HG03565 (cell line): ENCODE measurements at regions not wholly inside any gene's neighbourhood (a gene's known extent, or its start where the extent isn't known, plus 50 kb on each side); places are given as distances from the start of the nearest gene placed in this dataset.
A peak's percentile ranks its signal among the peaks of the same experiment; 100 is the strongest.

Experiments
- ATAC-seq: cut with Tn5 transposase; IDR thresholded peaks from one replicate; pipeline ENCODE4 v1.9.1; 2021; ENCODE audit warnings: mild to moderate bottlenecking, moderate library complexity; ENCODE audit not compliant: unreplicated experiment

DNA sequence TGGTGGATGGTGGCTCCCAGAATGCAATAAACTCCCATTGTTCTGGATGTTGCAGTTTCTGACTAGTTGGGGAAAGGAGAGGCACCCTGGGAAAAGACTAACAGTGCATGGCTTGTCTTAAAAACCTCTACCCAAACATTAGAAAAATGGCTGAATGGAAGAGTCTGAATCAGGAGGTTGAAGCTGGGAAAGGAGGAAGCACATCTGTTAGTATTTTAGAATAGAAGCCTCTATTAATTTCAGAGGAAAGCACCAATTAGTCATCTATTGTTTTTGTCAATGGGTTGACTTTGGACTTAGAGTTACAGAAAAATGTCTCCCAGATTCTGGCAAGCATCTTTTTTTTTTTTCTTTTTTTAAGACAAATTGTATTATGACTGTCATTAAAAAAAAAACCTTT, 56.1 kb upstream of the ELMO1 start:
- ATAC-seq: no peak

DNA sequence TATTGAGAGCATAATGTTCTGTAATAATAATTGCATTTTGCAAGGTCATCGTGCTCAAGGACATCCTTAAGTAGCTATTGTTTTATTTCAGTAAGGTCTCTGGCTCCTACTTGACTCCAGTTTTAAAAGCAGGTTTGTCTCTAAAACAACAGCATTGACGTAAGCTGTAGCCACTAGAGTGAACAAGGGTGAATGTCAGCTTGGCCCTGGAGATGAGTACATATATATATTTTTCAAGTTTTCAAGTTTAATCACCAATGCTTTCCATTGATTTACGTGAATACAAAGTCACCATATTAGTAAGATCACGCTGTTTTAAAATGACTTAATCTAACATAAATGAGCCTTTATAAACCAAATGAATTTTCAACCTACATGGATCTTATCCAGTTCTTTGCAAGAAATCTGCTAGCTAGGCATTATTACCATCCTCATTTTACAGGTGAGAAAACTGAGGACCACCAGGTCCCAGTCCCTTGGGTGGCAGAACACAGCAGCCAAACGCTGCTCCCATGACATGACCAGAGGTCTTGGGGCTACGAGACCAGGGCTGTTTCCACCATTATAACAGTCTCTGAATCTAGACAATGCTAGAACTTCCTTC, 57.2 kb upstream of the ELMO1 start:
- no peak for ATAC-seq

DNA sequence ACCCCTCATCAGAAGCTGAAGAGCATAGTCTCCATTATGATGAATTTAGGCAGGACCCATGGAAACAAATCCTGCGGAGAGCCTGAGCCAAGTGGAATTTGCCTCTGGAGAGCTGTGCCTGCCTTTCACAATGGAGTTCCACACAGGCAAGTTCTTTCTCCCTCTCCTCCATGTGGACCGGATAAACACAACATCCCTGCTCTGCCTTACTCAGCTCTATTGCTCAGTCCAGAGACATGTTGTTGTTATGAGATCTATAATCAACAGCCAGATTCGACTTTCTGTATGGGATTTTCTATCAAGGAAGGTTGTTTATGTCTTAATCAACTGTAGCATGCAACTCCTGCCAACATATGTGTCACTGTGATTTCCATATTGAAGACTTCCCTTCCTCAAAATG, 59.5 kb upstream of the ELMO1 start:
- ATAC-seq: no peak

- ATAC-seq: no peak
Measured at GRCh38 chr7:37510043-37510634, 61.5 kb upstream of the ELMO1 start.

- ATAC-seq: no peak
Measured at GRCh38 chr7:37511915-37512314, 63.3 kb upstream of the ELMO1 start.

- ATAC-seq: no peak
Measured at GRCh38 chr7:37514497-37514896, 65.8 kb upstream of the ELMO1 start.

GRCh38 chr7:37516664-37517063, 68.0 kb upstream of the ELMO1 start:
- ATAC-seq: no peak

GRCh38 chr7:37518266-37518665, 69.6 kb upstream of the ELMO1 start:
- no peak for ATAC-seq

DNA sequence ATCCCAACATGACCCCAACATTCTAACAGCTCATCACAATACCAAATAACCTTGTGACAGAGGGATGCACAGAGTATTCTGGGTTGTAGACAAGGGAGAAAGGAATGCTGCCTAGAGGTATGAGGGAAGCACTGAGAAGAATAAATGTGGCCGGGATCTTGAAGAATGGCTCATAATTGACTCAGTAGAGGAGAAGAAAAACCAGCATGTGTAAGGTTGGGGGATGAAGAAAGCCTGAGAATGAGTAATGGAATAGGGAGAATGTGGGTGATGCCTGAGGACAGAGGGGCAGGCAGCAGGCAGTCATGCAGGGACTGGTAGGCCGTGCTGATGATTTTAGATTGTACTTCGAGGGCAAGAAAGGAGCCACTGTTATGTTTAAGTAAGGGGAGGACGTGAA, 75.4 kb upstream of the ELMO1 start:
- ATAC-seq: no peak

DNA sequence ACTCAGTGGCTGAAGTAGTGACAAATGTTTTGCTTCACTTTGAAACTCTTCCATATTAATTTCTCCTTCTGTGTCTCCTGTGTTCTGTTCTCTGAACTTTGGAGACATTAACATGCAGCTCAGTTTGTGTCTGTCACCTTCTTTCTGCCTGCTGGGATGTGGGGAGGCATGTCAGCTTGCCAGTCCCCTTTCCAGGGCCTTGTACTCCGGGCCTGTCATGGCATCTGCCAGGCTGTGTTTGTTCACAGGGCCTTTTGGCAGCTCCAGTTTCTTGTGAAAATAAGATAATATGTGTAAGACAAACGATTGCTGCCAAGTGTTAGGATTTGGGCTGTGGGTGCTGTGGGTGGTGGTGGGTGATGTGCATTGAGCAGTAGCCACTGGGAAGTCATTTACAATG, 76.1 kb upstream of the ELMO1 start:
- ATAC-seq: no peak

DNA sequence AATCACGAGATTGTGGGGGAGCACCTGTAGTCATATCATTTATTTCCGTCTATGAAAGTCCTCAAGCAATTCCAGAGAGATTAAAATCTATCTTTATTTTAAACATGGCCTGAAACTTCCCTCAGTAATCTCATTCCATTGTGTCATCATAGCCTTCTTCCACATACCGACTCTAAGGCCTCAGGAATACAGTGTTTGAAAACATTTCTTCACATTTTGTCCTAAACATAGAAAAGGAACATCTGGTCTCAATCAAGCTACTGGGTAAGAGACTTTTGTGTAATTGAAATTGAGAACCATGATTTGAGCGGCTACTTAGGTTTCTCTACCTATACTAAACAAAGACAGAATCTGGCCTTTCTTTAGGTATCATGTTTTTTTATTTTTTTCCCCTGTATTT, 78.0 kb upstream of the ELMO1 start:
- ATAC-seq: no peak

DNA sequence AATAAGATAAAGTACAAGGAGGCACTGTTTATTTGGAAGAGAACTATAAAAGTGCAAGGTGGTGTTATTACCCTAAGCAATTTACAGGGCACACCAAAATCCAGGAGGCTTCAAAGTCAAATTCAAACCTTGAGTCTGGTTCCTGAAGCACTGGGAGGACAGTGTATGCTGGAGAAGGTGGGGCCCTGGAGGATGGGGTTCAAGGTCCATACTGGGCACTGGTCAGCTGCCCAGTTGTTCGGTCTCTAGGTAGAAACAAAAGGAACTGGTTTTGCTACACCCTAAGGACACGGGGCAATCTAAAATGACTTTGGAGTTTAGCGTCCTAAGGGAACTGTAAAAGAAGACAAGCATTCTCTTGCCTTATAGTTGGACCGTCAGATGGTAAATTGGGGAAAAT, 78.4 kb upstream of the ELMO1 start:
- ATAC-seq: no peak

DNA sequence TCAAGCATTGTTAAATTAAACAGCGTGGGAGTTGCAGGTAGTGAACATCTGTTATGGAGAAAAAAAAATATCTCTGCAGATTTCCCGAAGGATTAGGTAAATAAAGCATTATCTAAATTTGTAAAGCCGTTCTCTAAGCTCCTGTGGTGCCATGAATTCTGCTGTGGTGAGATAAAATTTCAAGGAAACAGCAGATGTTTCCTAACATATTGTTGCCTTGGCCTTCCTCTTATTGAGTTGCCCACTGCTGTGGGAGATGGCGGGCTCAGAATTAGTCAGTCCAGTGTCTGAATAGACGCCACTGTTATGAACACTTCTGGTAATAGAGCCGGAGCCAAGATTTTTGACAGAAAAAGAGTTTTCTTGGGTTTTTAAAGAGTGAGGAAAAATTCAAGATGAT, 82.6 kb upstream of the ELMO1 start:
- no peak for ATAC-seq

GRCh38 chr7:37532636-37533035, 84.0 kb upstream of the ELMO1 start:
- ATAC-seq: no peak

DNA sequence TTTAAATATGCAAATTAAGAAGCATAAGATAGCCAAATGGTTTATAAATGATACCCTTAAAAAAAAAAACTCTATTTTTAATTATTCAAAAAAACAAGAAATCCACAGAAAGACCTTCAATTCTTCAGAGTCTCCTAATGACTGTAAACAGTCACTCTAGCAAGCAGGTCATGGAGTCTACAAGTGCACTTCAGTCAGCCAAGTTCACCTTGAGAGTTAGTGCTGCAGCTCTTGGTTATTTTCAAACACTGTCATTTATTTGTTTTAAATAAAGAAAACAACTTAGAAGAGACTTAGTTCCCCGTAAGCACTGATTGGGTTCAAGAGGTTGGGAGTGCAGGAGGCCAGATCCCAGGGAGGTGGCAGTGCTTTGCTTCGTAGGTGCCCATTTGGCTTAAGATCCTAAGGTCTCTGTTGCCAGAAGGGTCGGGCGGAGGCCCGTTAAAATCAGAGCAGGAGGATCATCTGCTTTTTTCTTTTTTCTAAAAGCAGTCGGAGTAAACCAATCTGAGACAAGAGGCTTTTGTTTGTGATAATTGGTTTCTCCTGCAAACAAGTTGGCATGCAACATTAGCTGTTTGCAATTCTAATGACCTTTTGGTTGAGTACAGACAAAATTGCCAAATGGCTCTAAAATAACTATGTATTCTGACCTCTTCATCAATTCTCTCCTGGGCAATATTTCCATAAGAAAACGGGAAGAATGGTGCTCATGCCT, 86.4 kb upstream of the ELMO1 start:
- no peak for ATAC-seq

DNA sequence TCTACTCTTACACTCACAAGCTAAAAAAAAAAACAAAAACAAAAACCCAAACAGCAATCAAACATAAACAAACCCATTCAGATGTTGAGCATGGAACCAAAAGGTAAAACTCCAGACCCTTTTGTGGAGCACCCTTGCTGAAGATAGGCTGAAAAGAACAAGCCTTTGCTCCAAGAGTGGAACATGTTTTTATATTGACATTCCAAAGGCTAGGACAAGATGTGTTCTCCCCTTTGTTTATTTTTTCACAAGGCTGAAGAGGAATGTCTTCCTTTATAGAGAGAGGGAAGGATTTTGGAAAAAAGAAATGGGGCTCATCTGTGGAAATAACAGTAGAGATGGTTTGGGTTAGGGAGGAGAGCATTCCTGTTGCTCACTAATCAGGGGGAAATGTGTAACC, 87.2 kb upstream of the ELMO1 start:
- ATAC-seq: no peak

GRCh38 chr7:37536706-37537105, 88.0 kb upstream of the ELMO1 start:
- ATAC-seq: no peak

DNA sequence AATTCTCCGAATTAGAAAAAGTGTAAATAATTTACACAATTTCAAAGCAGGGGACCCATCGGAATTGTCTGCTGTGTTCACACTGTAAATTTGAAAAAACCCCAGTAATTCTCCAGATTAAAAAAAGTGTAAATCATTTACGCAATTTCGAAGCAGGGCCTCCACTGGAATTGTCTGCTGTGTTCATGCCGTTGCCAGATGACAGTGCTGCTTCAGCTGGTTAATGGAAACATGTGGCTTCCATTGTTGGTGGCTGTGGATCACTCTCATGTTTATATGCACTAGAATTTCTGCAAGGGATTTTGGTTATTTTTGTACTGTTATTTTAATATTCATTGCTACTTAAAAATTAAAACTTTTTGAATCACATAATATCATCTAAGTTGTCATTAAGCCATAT, 88.8 kb upstream of the ELMO1 start:
- no peak for ATAC-seq

DNA sequence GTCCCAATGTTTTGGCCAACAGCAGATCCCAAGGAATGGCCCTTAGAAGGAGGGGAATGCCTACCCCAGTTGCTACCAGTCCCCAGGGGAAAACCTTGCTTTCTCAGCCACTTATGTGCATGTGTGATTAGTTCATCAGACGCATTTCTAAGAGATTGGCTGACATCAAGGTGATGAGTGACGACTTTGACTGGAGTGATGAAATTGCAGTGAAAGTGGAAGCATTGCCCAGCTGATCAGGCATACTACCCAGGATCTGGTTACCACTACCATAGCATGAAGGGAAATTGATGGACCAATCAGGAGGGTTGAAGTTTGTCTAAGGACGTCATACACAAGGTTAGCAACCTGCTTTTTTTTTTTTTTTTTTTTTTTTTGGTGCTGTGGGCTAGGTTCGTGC, 90.3 kb upstream of the ELMO1 start:
- ATAC-seq: no peak

GRCh38 chr7:37540917-37541316, 92.3 kb upstream of the ELMO1 start:
- no peak for ATAC-seq

DNA sequence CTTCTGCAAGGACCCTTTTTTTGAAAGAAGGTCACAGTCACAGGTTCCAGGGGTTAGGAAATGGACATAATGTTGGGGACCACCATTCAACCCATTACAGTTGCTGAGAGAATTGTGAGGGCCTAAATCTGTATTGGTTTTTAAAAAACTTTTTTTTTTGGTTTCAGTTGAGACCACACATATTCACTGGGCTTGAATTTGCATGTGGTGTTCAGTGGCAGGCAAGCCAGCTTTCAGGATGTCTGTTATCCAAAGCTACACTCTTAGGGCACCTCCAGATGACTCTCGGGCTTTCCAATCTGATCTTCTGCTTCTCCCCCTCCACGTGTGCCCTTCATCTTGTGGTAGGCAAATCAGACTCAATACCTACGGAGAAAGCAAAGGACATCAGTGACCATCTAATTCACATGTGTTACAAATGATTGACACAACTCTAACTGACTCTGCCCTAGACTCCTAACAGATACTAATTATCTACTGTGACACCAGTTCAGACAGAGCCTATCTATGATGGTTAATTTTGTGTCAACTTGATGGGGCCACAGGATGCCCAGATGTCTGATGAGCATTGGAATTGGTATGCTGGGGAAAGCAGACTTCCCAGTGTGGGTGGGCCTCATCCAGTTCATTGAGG, 93.3 kb upstream of the ELMO1 start:
- ATAC-seq: peak; percentile 89
